ENCODE measurements at regions not wholly inside any gene's neighbourhood (a gene's known extent, or its start where the extent isn't known, plus 50 kb on each side); places are given as distances from the start of the nearest gene placed in this dataset.

DNA sequence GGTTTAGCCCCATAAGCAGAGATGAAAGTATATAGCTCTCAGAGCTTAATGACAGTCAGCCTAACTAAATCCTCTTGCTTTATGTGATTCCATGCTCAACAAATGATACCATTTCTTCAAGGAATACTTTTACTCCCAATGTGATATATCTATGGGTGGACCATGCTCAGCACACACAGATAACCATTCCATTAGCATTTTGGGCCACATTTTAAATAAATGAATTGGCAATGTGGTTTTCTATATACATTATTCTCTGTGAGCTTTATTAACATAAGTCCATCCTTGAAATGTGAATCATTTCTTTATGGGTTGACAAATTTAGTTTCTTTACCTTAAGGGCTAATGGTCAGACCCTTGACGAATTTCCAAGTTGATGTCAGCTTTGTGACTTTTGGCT lies 329.3 kb upstream of the CITED2 start:
- Histone ChIP-seq H3K4me3 (no peak overlapping the region), H3K4me1 (peaks cover 17% of the 10 kb centered on the region), H3K36me3 (no peaks in the 10 kb centered on the region), H3K9me3 (no peaks in the 10 kb centered on the region), H3K27ac (no peak overlapping the region), H3K27me3 (no peaks in the 10 kb centered on the region)
- TF ChIP-seq EP300 (IDR thresholded peaks at IDR 0.05), result no peak
- TF ChIP-seq POLR2A (IDR thresholded peaks at IDR 0.05), result no peak
- TF ChIP-seq POLR2AphosphoS5 (IDR thresholded peaks at IDR 0.05), result no peak
- TF ChIP-seq, protein P1, sequence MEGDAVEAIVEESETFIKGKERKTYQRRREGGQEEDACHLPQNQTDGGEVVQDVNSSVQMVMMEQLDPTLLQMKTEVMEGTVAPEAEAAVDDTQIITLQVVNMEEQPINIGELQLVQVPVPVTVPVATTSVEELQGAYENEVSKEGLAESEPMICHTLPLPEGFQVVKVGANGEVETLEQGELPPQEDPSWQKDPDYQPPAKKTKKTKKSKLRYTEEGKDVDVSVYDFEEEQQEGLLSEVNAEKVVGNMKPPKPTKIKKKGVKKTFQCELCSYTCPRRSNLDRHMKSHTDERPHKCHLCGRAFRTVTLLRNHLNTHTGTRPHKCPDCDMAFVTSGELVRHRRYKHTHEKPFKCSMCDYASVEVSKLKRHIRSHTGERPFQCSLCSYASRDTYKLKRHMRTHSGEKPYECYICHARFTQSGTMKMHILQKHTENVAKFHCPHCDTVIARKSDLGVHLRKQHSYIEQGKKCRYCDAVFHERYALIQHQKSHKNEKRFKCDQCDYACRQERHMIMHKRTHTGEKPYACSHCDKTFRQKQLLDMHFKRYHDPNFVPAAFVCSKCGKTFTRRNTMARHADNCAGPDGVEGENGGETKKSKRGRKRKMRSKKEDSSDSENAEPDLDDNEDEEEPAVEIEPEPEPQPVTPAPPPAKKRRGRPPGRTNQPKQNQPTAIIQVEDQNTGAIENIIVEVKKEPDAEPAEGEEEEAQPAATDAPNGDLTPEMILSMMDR (IDR thresholded peaks at IDR 0.05), result no peak
- DNase-seq (ENCODE audit: low spot score in 2 of 2), result no peak
- WGBS, result 97% methylated on average over 1 of the region's 1 CpG

- Histone ChIP-seq H3K27me3 (no peaks in the 10 kb centered on the region), H3K36me3 (no peaks in the 10 kb centered on the region), H3K4me1 (peaks cover 18% of the 10 kb centered on the region), H3K9me3 (no peaks in the 10 kb centered on the region), H3K27ac (no peak overlapping the region), H3K4me3 (no peak overlapping the region)
- no peak for DNase-seq (ENCODE audit: low spot score in 2 of 2)
- TF ChIP-seq, protein P1 (IDR thresholded peaks at IDR 0.05), result no peak
- no peak for TF ChIP-seq POLR2A (IDR thresholded peaks at IDR 0.05)
- no peak for TF ChIP-seq EP300 (IDR thresholded peaks at IDR 0.05)
- no peak for TF ChIP-seq POLR2AphosphoS5 (IDR thresholded peaks at IDR 0.05)
Measured at GRCh38 chr6:139702706-139703105, 328.3 kb upstream of the CITED2 start.

- no peak overlapping the region for H3K4me3 ChIP-seq
- no peaks in the 10 kb centered on the region for H3K36me3 ChIP-seq
- H3K4me1 ChIP-seq, result peaks cover 18% of the 10 kb centered on the region
- TF ChIP-seq POLR2AphosphoS5 (IDR thresholded peaks at IDR 0.05), result no peak
- no peak for TF ChIP-seq EP300 (IDR thresholded peaks at IDR 0.05)
- no peak for TF ChIP-seq POLR2A (IDR thresholded peaks at IDR 0.05)
- TF ChIP-seq, protein P1 (IDR thresholded peaks at IDR 0.05), result no peak
- no peak overlapping the region for H3K27ac ChIP-seq
- H3K9me3 ChIP-seq, result no peaks in the 10 kb centered on the region
- 95% methylated on average over 4 of the region's 4 CpGs for WGBS
- H3K27me3 ChIP-seq, result no peaks in the 10 kb centered on the region
- no peak for DNase-seq (ENCODE audit: low spot score in 2 of 2)
Measured at GRCh38 chr6:139701695-139702094, 327.2 kb upstream of the CITED2 start.

- 100% methylated on average over 1 of the region's 1 CpG for WGBS
- TF ChIP-seq POLR2AphosphoS5 (IDR thresholded peaks at IDR 0.05) (no peak), POLR2A (IDR thresholded peaks at IDR 0.05) (no peak), EP300 (IDR thresholded peaks at IDR 0.05) (no peak)
- TF ChIP-seq, protein P1 (IDR thresholded peaks at IDR 0.05), result no peak
- H3K27ac ChIP-seq, result no peak overlapping the region
- no peaks in the 10 kb centered on the region for H3K27me3 ChIP-seq
- peaks cover 18% of the 10 kb centered on the region for H3K4me1 ChIP-seq
- DNase-seq (ENCODE audit: low spot score in 2 of 2), result no peak
- no peaks in the 10 kb centered on the region for H3K9me3 ChIP-seq
- no peak overlapping the region for H3K4me3 ChIP-seq
- no peaks in the 10 kb centered on the region for H3K36me3 ChIP-seq
Measured at GRCh38 chr6:139701003-139701402, 326.6 kb upstream of the CITED2 start.

- Histone ChIP-seq H3K27ac (peak overlapping the region; percentile 0), H3K4me1 (peaks cover 18% of the 10 kb centered on the region), H3K36me3 (no peaks in the 10 kb centered on the region), H3K4me3 (no peak overlapping the region), H3K27me3 (no peaks in the 10 kb centered on the region), H3K9me3 (no peaks in the 10 kb centered on the region)
- no peak for DNase-seq (ENCODE audit: low spot score in 2 of 2)
- TF ChIP-seq POLR2AphosphoS5 (IDR thresholded peaks at IDR 0.05) (no peak), POLR2A (IDR thresholded peaks at IDR 0.05) (no peak), EP300 (IDR thresholded peaks at IDR 0.05) (no peak)
- TF ChIP-seq, protein P1 (IDR thresholded peaks at IDR 0.05), result no peak
- WGBS, result 97% methylated on average over 1 of the region's 1 CpG
Measured at GRCh38 chr6:139699911-139700310, 325.5 kb upstream of the CITED2 start.
